ENCODE measurements at regions not wholly inside any gene's neighbourhood (a gene's known extent, or its start where the extent isn't known, plus 50 kb on each side); places are given as distances from the start of the nearest gene placed in this dataset.

- intact Hi-C loops (cut with DNase I) = no loop called here
- DNase-seq (ENCODE audit: extremely low spot score) = no peak
- TF ChIP-seq POLR2AphosphoS5 (IDR thresholded peaks at IDR 0.05) = no peak
- TF ChIP-seq POLR2A (IDR thresholded peaks at IDR 0.05; ENCODE audit: low read depth) = no peak
- TF ChIP-seq CTCF (IDR thresholded peaks at IDR 0.05) = no peak
- TF ChIP-seq EP300 (IDR thresholded peaks at IDR 0.05) = no peak
- Histone ChIP-seq H3K4me3 (no peak overlapping the region), H3K9me3 (peaks cover 0 to 9% (median 0%) of the 10 kb centered on the region in 4 donors), H3K27ac (replicated peaks in 1 of 4) (no peak overlapping the region), H3K27me3 (no peaks in the 10 kb centered on the region), H3K36me3 (no peaks in the 10 kb centered on the region), H3K4me1 (no peaks in the 10 kb centered on the region)
- 76% methylated on average over 2 of the region's 2 CpGs for WGBS
These were observed 163.9 kb upstream of the STXBP5 start for GRCh38 chr6:147040121-147040910.

GRCh38 chr6:147042679-147043078, 161.5 kb upstream of the STXBP5 start:
- intact Hi-C loops (cut with DNase I) = no loop called here
- 68% methylated on average over 2 of the region's 2 CpGs for WGBS
- TF ChIP-seq POLR2AphosphoS5 (IDR thresholded peaks at IDR 0.05) (no peak), EP300 (IDR thresholded peaks at IDR 0.05) (no peak), CTCF (IDR thresholded peaks at IDR 0.05) (no peak), POLR2A (IDR thresholded peaks at IDR 0.05; ENCODE audit: low read depth) (no peak)
- DNase-seq (ENCODE audit: extremely low spot score) = no peak
- no peaks in the 10 kb centered on the region for H3K27me3 ChIP-seq
- no peak overlapping the region for H3K4me3 ChIP-seq
- H3K4me1 ChIP-seq = no peaks in the 10 kb centered on the region
- H3K9me3 ChIP-seq = peaks cover 0 to 9% (median 0%) of the 10 kb centered on the region in 4 donors
- no peak overlapping the region for H3K27ac ChIP-seq (replicated peaks in 1 of 4)
- no peaks in the 10 kb centered on the region for H3K36me3 ChIP-seq

GRCh38 chr6:147043994-147044477, 160.2 kb upstream of the STXBP5 start:
- intact Hi-C loops (cut with DNase I) = no loop called here
- no peaks in the 10 kb centered on the region for H3K27me3 ChIP-seq
- H3K4me3 ChIP-seq = no peak overlapping the region
- no peaks in the 10 kb centered on the region for H3K36me3 ChIP-seq
- no peak for TF ChIP-seq POLR2A (IDR thresholded peaks at IDR 0.05; ENCODE audit: low read depth)
- TF ChIP-seq EP300 (IDR thresholded peaks at IDR 0.05) = no peak
- no peak for TF ChIP-seq POLR2AphosphoS5 (IDR thresholded peaks at IDR 0.05)
- no peak for TF ChIP-seq CTCF (IDR thresholded peaks at IDR 0.05)
- H3K4me1 ChIP-seq = no peaks in the 10 kb centered on the region
- no peak for DNase-seq (ENCODE audit: extremely low spot score)
- no peak overlapping the region for H3K27ac ChIP-seq (replicated peaks in 1 of 4)
- WGBS = 87% methylated on average over 5 of the region's 5 CpGs
- peaks cover 0 to 9% (median 0%) of the 10 kb centered on the region in 4 donors for H3K9me3 ChIP-seq

GRCh38 chr6:147046141-147046877, 157.9 kb upstream of the STXBP5 start:
- H3K4me3 ChIP-seq = no peak overlapping the region

More at GRCh38 chr6:147046141-147046877, 157.9 kb upstream of the STXBP5 start:
- TF ChIP-seq CTCF (IDR thresholded peaks at IDR 0.05) (no peak), EP300 (IDR thresholded peaks at IDR 0.05) (no peak), POLR2AphosphoS5 (IDR thresholded peaks at IDR 0.05) (no peak), POLR2A (IDR thresholded peaks at IDR 0.05; ENCODE audit: low read depth) (no peak)
- Histone ChIP-seq H3K4me1 (no peaks in the 10 kb centered on the region), H3K36me3 (no peaks in the 10 kb centered on the region), H3K27me3 (no peaks in the 10 kb centered on the region), H3K27ac (replicated peaks in 1 of 4) (no peak overlapping the region), H3K9me3 (peaks cover 0 to 9% (median 0%) of the 10 kb centered on the region in 4 donors)
- WGBS = 61% methylated on average over 4 of the region's 4 CpGs
- intact Hi-C loops (cut with DNase I) = no loop called here
- DNase-seq (ENCODE audit: extremely low spot score) = no peak
